Ovary (tissue), 7 donors: ENCODE measurements at regions not wholly inside any gene's neighbourhood (a gene's known extent, or its start where the extent isn't known, plus 50 kb on each side); places are given as distances from the start of the nearest gene placed in this dataset.

ENCODE experiments used
- DNase-seq, 5 donors: peaks; one replicate each; pipeline ENCODE4 v3.0.0-alpha.2; 2019 to 2020
- H3K27ac ChIP-seq, 2 donors: fragments of 200-600 bp; one replicate each; pipeline versions ENCODE4 v1.5.1 to v1.8.0; 2019 to 2022
- H3K27me3 ChIP-seq: fragments of 200-600 bp; one replicate; pipeline ENCODE4 v1.8.0; 2022
- H3K36me3 ChIP-seq: fragments of 200-600 bp; sonication (generic); one replicate; pipeline ENCODE4 v1.5.1; 2019
- H3K4me1 ChIP-seq: one replicate; pipeline ENCODE4 v1.8.1; 2013; ENCODE audit warnings: mild to moderate bottlenecking, moderate library complexity; ENCODE audit not compliant: insufficient read depth
- H3K4me3 ChIP-seq: fragments of 200-600 bp; sonication (generic); one replicate; pipeline ENCODE4 v1.5.1; 2017
- H3K9me3 ChIP-seq, 2 donors: fragments of 200-600 bp in 1 of 2; sonication (generic) in 1 of 2; one replicate each; pipeline versions ENCODE4 v1.5.1 to v1.8.1; 2013 to 2019; ENCODE audit warnings: mild to moderate bottlenecking in 1 of 2, moderate library complexity in 1 of 2
- EP300 ChIP-seq: sonication (generic); formaldehyde crosslinking; IDR thresholded peaks from one replicate; pipeline ENCODE4 v1.6.1; 2017; ENCODE audit warnings: antibody characterized with exemption
- POLR2A ChIP-seq: fragments of 450-650 bp; IDR thresholded peaks from one replicate; pipeline ENCODE4 v1.6.1; 2017; ENCODE audit warnings: antibody characterized with exemption, mild to moderate bottlenecking, moderate library complexity
- WGBS, 3 donors: extraction: QIAGEN DNeasy Blood & Tissue Kit in 1 of 3; methylation state at CpG; one replicate each; pipeline versions ENCODE4 v1.1.5 to v1.1.7; 2013 to 2017; 5-methylcytosine and 5-hydroxymethylcytosine counted together
- intact Hi-C, 4 donors: fragments of 100-400 bp; cut with DNase I; formaldehyde crosslinking; loops; one replicate each; pipeline versions ENCODE4 v1.11.0 to v1.15.1; 2022 to 2023
- TF ChIP-seq, protein P1 (sequence below), 3 donors: fragments of 450-650 bp in 2 of 3; fragments of 200-600 bp in 1 of 3; IDR thresholded peaks; one replicate each; pipeline versions ENCODE4 v1.5.1 to v1.8.0; 2016 to 2022; ENCODE audit warnings: antibody characterized with exemption in 3 of 3, mild to moderate bottlenecking in 1 of 3
- donor health status: DM: no; HTN: no; CAD: no; lungs with moderate emphysema.
- donor health status: DM: no; HTN: no; CAD: no.
- donor health status: Bipolar disorder and iron deficiency.
- donor health status: DM: no; HTN: no; CAD: no.
- donor health status: DM: yes; HTN: yes; CAD: no.

DNA sequence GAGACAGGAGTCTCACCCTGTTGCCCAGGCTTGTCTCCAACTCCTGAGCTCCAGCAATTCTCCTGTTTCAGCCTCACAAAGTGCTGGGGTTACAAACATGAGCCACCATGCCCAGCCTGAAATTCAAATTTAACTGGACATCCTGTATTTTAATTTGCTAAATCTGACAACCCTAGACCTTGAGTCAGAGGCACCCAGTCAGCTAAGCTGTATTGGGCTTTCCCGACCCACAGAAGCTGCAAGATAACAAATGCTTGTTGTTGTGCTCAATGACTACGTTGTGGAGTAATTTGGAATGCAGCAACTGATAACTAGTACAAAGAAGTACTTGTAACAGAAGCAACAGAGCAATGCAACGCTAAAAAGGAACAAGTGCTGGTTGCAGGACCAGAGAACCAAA, 533.1 kb downstream of the NTRK2 start:
- intact Hi-C loops = no loop called here
- TF ChIP-seq EP300 (no peak), POLR2A (no peak)
- TF ChIP-seq, protein P1, sequence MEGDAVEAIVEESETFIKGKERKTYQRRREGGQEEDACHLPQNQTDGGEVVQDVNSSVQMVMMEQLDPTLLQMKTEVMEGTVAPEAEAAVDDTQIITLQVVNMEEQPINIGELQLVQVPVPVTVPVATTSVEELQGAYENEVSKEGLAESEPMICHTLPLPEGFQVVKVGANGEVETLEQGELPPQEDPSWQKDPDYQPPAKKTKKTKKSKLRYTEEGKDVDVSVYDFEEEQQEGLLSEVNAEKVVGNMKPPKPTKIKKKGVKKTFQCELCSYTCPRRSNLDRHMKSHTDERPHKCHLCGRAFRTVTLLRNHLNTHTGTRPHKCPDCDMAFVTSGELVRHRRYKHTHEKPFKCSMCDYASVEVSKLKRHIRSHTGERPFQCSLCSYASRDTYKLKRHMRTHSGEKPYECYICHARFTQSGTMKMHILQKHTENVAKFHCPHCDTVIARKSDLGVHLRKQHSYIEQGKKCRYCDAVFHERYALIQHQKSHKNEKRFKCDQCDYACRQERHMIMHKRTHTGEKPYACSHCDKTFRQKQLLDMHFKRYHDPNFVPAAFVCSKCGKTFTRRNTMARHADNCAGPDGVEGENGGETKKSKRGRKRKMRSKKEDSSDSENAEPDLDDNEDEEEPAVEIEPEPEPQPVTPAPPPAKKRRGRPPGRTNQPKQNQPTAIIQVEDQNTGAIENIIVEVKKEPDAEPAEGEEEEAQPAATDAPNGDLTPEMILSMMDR (IDR thresholded peaks at IDR 0.05) = no peak

DNA sequence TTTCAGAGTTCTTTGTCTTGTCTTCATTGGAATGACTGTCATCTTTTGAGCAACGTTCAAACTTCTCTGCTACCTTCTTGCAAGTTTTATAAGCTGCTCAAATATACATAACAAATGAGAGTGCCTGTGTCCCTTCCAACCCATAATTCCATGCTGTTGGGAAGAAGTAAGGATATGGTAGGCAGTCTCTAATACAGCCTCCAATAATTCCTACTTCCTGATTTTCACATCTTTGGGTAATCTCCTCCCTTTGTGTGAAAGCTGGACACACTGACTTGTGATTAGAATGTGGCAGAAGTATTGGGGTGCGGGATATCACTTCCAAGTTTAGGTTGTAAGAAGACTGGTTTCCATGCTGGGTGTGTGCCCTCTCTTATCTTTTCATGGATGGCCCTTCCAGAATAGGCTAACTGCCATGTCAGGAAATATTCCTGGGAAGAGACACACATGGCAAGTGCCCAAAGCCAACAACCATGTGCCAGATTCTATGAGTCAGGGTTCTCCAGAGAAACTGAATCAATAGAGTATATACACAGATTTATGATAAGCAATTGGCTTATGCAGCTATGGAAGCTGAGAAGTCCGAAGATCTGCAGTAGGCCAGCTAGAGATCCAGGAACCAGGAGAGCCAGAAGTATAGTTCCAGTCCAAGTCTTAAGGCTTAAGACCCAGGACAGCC, 531.3 kb downstream of the NTRK2 start:
- Histone ChIP-seq H3K4me3 (no peak overlapping the region), H3K9me3 (no peaks in the 10 kb centered on the region), H3K27me3 (no peaks in the 10 kb centered on the region), H3K4me1 (no peaks in the 10 kb centered on the region), H3K27ac (no peak overlapping the region), H3K36me3 (no peaks in the 10 kb centered on the region)
- WGBS, 3 donors = 72 to 81% (median 75%) methylated on average over 3 of the region's 3 CpGs
- intact Hi-C loops = no loop called here
- TF ChIP-seq, protein P1 (IDR thresholded peaks at IDR 0.05) = no peak
- TF ChIP-seq EP300 (no peak), POLR2A (no peak)
- DNase-seq = no peak

More for the DNA sequence above, 533.1 kb downstream of the NTRK2 start:
- Histone ChIP-seq H3K4me1 (no peaks in the 10 kb centered on the region), H3K4me3 (no peak overlapping the region), H3K9me3 (no peaks in the 10 kb centered on the region), H3K27me3 (no peaks in the 10 kb centered on the region), H3K36me3 (no peaks in the 10 kb centered on the region), H3K27ac (no peak overlapping the region)
- DNase-seq = no peak
- WGBS, 3 donors = 16 to 36% (median 16%) methylated on average over 3 of the region's 3 CpGs

DNA sequence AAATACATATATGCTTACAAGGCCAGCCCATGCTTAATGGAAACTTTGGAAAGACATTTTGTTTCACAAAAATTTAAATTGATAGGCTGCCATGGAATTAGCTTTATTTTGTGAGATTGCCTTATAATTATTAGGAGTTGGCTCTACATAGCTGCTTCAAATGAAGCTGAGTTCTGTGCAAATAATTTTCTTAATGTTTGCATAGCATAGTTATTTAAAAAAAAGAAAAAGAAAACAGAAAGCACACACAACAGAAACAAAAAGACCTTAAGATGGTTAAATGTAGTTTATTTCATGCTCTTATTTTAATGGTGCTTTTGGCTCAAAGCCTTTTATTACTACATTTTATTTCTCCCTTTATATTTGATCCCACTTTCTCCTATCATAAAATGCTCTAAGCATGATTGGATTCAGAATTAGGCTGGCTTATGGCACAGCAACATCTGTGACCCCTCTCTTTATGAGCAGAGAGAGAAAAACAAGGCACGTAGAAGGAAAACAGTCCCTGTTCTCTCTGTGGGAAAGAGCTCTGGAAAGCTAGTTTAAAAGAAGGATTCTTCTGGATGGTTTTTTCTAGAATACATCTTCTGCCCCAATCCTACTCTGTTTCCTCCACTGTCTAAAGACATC, 530.5 kb downstream of the NTRK2 start:
- no peaks in the 10 kb centered on the region for H3K36me3 ChIP-seq

GRCh38 chr9:85192750-85193149, 523.2 kb downstream of the NTRK2 start:
- Histone ChIP-seq H3K27me3 (no peaks in the 10 kb centered on the region), H3K4me3 (no peak overlapping the region), H3K36me3 (no peaks in the 10 kb centered on the region), H3K27ac (no peak overlapping the region), H3K4me1 (no peaks in the 10 kb centered on the region), H3K9me3 (no peaks in the 10 kb centered on the region)
- intact Hi-C loops = no loop called here
- WGBS, 3 donors = 88 to 94% (median 90%) methylated on average over 4 of the region's 4 CpGs
- no peak for DNase-seq
- TF ChIP-seq POLR2A (no peak), EP300 (no peak)
- TF ChIP-seq, protein P1 (IDR thresholded peaks at IDR 0.05) = no peak

More for the DNA sequence above, 530.5 kb downstream of the NTRK2 start:
- Histone ChIP-seq H3K9me3 (no peaks in the 10 kb centered on the region), H3K4me1 (no peaks in the 10 kb centered on the region), H3K27ac (no peak overlapping the region), H3K4me3 (no peak overlapping the region), H3K27me3 (no peaks in the 10 kb centered on the region)
- DNase-seq = no peak
- TF ChIP-seq, protein P1 (IDR thresholded peaks at IDR 0.05) = no peak
- TF ChIP-seq POLR2A (no peak), EP300 (no peak)
- WGBS, 3 donors = 12 to 19% (median 14%) methylated on average over 1 of the region's 1 CpG
- intact Hi-C loops = no loop called here
